D341Med (cell line): ENCODE measurements at regions not wholly inside any gene's neighbourhood (a gene's known extent, or its start where the extent isn't known, plus 50 kb on each side); places are given as distances from the start of the nearest gene placed in this dataset.
"Not testable (repeated sequence)": the region's sequence is repeated elsewhere in the genome, so short reads cannot be mapped to it uniquely, and the experiment has no call there.

Experiments
- DNase-seq: peaks from one replicate; pipeline ENCODE4 v3.0.0; 2012; ENCODE audit warnings: low spot score

DNA sequence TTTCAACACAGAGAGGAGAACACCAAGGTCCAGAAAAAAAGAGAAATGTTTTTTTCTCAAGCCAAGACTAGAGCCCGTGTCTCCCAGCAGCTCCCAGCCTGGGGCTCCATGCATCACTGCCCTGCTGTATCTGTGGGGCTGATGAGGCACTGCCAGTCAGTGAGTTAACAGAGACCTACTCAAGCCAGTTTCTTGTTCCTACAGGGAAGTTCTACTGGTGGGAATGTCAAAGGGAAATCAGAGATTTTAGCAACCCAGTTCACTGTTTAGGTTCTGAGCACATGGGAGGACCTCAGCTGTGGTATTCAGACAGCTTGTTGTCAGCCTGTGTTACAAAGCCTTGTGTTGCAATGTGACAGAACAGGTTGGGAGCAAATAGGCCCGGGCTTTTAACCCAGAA is 234.3 kb downstream of the TLE3 start:
- DNase-seq, result no peak

DNA sequence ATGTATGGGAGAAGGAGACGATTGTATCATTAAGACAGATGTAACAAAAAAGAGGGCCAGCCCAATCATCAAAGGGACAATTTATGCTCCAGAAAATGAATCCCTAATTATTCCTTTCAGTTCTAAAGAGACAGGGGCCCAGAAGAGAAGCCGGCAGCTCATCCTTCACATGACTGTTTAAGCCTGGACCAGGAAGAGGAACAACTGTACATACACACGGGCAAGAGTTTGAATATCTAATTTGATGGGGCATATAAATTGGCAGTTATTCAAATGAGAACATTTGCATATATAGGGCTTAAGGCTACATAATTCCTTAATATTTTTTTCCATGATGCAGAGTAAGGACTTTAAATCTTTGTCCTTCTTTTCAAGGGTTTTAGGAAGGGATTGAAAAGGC is 232.3 kb downstream of the TLE3 start:
- DNase-seq, result no peak

DNA sequence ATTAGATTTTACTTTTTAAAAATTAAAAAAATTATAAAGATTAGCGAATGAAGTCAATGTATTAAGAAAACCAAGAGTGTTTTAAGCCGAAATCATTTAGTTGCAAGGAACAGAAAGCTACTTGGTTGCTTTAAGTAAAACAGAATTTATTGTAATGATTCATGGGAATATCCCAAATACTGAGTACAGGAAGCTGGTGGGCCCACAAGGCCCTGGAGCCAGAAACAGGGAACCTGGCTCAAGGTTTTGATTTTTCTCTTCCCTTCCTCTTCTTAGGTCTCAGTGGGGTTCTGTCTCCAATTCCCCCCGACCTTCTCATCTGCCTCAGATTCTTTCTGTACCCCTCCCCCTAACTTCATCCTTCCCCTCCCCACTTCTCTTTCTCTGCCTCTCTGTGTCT is 229.0 kb downstream of the TLE3 start:
- no peak for DNase-seq

DNA sequence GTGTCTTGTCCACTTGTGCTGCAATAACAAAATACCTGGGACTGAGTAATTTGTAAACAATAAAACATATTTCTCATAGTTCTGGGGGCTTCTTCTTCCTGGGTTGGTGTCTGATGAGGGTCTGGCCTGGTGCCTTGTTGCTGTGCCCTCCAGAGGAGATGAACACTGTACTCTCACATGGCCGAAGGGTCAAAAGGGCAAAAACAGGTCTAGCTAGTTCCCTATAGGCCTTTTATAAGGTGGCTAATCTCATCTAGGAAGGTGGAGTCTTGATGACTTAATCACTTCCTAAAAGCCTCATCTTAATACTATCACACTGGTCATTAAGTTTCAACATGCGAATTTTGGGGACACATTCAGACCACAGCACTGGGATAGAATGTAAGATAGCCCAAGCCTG is 228.4 kb downstream of the TLE3 start:
- DNase-seq, result no peak

DNA sequence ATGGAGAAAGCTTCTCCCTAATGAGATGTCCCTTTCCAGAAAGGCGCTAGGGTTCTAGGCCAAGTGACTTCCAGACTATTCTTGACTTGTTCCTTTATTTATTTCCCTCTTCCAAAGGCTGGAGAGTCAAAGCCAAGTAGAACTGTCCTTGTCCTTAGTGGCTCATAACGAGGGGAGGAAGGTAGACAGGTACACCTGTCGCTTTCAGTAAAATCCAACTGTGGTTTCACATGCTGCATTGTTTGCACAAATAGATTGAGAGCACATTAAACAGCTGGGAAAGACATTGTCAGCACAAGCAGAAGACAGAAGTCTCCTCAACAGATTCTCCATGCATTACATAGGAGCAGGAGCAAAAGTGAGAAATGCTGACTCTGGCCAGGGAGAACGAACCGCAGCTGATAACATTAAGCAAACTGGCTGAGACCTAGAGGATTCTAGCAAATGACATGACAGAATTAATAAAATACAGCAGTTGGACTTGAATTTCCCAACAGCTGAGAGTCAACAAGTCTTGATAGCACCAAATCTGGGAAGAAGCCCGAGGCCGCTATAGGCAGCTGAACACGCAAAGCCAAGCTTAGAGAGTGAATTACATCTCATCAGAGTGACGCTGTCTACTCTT is 227.7 kb downstream of the TLE3 start:
- DNase-seq, result no peak

DNA sequence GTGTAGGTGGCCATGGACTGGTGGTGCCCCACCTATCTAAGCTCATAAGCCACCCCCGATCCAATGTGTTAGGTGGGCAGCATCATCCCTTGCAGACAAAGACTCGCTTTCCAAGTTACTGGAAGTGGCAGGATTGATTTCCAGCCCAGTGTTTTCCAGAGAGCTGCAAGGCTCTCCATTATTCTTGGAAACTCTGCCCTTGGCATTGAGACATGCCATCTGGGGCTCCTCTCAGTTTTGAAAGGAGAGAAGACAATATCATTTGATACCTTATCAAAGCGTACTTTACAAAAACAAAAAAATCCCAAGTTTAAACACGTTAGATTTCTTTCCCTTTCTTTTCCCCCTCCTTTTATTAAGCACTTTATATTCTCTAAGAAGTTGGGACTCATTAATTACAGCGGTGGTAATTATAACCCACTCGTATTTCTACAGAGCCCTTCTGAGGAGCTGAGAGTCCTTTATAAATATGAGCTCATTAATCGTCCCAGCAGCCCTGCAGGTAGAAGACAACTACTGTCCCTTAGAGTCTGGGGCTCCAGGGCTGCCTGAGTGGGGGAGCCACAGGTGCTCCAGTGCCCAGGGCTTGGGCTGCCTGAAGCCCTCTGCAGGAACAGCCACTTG is 226.1 kb downstream of the TLE3 start:
- DNase-seq, result no peak

DNA sequence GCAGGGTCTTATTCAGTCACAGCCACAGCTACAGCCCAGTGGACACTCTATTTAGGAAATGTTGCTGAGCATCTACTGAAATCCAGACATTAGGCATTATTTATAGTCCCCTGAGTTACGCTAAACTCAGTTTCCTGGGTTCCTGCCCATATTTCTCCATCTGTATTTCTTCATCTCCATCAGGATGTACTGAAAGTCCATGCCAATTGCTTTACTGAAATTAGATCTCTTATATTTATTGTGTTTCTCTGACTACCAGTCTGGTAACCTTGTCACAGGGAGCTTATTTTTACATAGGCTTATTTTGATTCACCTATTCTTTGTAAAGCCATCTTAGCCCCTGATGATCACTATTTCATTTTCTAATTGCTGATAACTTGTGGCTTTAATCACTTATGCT is 223.9 kb downstream of the TLE3 start:
- no peak for DNase-seq

DNA sequence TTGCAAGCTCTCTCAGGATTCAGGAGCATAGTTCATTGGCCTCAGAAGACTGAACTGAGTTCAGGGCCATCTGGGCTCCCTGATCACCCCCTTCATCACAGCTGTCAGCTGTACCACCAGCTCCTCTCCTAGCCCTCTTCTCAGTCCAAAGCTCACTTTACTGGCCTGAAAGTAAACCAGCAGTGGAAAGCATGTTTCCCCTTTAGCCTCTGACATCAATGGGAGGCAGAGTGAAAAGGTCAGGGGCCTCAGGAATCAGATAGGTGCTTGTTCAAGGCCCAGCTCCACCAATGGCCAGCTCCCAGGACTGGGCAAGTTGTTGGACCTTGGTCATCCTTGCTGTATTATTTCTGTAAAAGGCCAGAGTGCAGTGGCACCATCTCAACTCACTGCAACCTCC is 223.4 kb downstream of the TLE3 start:
- DNase-seq, result no peak

DNA sequence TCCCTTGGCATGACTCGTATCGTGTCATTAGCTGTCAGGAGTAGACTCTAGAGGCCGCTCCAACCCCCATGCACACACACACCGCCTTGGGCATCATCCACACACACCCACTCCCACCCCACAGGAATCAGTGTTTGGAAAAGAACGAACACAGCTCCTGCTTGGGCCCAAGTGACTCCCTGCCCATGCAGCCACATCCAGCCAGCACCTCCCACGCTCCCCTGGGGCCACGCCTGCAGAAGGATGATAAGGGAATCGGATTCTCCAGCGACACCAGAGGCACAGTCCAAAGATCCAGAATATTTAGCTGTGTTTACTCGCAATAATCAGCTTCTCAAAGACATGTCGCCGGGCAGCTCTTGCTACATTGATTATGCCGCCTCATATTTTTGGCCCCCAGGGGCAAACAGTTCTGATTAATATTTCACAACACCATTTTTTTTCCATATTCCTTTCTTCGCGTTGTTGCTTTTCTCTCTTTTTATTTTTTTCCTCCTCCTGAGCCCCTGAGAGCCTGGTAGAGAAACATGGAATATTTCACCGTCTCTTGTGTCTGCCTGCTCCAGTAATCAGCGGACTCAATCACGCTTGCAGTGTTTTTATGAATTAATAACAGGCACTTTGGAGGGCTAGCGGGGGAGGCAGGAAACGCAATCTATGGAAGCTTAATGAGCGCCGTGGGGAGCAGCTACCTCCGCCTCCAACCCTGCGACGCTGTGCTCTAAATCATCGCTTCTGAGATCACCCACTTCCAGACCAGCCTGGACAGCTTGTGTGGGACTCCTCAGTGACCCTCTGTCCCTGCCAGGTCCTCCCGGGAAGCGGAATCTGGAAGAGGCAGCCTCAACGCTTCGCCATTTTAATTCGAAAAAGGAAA is 221.4 kb downstream of the TLE3 start:
- no peak for DNase-seq

DNA sequence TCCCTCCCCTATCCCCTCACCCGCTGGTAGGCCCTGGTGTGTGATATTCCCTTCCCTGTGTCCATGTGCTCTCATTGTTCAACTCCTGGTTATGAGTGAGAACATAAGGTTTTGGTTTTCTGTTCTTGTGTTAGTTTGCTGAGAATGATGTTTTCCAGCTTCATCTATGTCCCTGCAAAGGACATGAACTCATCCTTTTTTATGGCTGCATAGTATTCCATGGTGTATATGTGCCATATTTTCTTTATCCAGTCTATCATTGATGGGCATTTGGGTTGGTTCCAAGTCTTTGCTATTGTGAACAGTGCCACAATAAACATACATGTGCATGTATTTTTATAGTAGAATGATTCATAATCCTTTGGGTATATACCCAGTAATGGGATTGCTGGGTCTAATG is 217.8 kb downstream of the TLE3 start:
- not testable (repeated sequence) for DNase-seq

DNA sequence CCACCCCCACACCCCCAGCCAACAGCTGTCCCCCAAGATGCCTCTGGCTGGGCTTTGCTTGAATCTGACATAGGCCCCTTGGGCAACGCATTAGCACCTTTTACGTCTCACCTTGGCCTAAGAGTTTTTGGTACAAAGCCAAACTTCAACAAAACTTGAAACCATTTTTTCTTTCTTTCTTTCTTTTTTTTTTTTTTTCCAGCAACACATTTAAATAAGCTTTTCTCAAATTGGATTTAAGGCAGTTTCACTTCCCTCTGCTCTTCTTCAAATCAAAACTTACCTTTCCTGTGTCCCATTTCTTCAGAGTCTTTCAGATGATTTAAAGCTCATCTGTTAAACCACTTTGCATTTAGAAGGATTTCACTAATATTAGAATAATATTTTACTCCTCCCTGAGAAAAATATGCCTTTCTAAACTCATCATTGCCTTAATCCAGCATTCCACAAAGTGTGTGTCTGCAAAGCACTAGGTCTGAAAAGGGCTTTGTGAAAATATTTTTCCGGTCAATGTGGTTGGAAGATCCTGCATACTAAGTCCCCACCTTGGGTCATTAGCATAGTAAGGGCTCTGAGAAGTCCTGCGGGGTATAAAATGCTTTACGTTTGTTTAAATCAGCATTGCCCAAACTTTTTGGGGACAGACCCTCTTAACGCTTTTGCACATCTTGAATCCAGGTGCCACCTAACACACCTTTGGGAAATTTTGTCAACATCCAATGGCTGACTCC is 217.0 kb downstream of the TLE3 start:
- DNase-seq, result no peak

DNA sequence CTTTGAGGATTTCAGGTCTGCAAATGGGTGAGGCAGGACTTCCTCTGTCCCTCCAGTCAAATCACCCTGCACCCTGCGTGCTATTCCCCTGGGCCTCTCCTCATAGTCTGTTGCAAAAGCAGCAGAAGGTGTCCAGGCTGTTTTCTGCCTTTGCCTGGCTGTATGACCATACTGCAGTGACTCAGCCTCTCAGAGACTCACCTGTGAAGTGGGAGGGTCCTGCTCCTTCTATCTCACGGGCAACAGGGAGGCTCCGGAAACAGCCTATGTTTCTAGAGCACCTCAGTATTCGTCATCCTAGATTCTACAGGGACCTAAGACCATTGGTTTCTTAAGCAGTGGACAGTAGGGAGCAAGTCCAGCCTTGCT is 216.4 kb downstream of the TLE3 start:
- no peak for DNase-seq

DNA sequence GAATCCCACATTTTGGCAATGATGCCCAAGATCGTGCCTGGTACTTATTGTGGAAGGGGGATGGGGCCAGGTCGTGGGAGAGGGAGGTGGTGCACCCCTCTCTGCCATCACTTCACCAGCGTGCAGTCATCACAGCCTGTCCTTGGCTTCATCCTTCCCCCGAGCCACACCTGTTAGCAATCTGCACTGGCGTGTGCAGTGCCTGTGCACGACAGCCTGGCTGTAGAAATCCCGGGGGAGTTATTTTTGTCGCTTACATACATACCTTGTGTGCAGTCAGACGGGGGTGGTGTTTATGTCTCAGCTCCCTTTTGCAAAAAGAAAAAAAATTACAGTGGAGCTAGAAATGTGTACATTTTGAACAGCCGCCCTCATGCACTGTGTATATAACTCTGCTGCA is 216.0 kb downstream of the TLE3 start:
- peak; percentile 46 for DNase-seq

DNA sequence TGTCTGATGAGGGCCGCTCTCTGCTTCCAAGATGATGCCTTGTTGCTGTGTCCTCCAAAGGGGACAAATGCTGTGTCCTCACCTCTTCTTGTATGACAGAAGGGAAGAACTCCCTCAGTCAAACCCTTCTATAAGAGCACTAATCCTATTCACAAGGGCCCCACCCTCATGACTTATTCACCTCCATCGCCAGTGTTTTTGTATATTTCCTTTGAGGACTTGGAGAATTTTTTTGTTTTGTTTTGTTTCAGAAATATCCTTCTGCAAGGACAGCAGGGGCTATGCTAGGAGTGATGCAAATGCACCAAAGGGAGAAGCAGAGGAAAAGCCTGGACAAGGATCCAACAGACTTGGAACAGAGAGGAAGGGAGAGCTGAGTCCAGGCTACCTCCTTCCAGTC is 214.4 kb downstream of the TLE3 start:
- no peak for DNase-seq

DNA sequence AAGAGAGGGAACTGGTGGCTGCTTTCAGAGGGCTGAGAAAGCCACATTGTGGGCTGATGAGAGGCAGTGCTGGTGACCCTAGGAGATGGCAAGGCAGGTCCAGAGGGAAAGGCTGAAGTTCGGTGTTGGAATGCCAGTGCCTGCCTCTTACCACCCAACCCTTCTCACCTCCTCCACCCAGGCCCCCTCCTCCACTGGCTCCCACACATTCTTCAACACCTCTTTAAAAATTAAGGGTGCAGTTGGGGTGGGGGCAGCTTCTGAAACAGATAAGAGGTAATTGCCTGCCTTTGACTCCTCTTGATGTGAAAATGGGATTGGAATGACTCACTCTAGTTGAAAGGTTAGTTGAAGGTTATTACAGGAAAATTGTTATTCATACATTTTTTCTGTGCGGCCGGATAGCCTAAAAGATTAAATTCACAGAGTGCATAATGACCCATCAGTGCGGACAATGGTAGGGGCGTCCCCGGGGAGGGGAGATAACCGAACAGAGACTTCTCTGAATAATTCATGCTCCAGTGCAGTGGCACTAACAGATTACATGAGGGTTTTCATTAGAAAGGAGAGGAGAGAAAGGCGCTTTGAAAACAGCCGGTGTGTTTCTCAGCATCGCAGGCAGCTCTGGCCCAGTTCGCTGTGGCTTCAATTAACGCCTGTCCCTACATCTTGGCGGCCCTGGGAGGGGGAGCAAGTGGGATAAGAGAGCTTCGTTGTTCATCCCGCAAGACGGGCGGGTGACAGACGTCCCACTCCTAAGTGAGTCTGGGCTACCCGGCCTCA is 212.4 kb downstream of the TLE3 start:
- DNase-seq, result no peak

DNA sequence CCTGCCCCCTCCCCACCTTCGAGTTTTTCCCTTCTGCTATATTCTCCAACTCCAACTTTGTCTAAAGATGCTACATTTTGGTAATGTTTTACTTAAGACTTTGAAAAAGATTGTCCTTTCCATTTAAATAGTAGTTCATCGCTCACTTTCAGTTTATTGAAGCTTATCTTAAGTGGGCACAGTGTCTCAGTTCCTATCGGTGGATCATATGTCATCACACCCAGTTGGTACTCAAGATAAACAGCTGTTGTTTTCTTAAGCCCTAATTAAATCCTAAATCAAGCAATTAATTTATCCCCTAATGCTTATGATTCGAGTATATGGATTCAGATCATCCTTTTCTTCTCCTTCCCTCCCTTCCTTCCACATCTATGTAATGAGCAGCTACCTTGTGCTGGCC is 210.7 kb downstream of the TLE3 start:
- no peak for DNase-seq

DNA sequence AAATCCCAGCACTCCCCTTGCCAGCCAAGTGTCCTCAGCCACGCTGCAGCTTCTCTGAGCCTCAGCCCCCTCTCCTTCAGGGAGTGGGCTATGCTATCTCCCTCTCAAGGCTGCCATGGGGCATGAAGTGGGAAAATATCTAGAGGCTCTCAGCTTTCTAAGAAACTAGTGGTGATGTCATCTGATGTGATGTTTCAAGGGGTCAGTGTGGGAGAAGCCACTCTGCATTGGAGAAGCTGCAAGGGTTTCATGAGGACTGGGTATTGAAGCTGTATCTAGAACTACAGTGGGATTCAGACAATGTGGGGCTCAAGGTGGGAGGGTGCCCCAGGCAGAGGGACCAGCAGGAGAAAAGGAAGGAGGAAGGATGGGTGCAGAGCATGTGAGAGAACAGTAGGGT is 210.2 kb downstream of the TLE3 start:
- DNase-seq, result no peak

DNA sequence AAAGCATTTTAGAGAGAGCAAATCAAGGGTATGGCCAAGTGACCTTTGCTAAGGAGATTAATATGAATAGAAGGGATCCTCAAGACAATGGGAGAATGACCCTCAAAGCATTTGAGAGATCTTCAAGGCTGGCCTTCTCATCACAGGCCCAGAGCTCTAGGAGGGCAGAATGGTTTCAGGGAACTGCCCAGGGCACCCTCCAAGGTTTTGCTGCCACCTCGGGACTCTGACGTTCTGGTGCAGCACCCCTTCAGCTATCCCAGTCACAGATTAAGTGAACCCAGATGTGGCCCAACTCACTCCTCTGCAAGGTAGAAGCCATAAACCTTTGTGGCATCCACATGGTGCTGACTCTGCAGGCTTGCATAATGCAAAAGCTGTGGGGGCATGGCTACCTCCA is 209.3 kb downstream of the TLE3 start:
- no peak for DNase-seq

DNA sequence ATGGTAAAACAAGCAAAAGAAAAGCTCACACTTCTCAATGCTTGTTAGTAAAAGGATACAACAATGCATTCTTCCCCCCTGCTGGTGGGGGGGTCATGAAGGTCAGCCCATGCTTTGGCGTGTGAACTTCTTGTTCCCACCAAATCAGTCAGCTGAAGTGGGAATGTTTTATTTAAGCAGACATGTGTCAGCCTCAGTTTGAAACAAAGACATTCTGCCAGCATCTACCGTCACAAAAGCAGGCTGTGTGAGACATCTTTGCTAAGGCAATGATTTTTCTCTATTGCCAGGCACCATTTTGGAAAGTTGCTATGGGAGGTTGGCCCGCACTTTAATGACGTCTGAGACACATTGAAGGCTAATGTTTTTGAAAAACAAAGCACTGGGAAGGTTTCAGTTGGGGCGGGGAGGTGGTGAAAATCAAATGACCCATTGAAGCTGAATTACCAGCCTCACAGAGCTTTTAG is 206.6 kb downstream of the TLE3 start:
- DNase-seq, result no peak

DNA sequence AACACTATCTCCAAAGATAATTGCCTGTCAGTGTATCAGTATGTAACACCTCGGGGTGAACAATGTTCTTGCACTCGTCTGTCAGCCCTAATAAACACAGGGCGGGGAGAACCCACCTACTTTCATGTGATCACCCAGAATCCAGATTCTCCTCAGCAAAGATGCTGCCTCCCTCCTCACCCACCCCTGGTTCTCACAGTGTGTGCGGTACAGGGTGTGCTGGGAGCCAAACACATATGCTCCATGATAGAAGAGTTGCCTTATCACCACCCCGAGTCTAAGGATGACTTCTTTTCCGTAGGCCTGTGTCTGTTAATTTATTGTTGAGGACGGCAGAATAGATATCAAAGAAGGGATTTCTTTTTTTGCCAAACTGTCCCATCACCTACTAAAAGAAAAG is 206.1 kb downstream of the TLE3 start:
- DNase-seq, result no peak

DNA sequence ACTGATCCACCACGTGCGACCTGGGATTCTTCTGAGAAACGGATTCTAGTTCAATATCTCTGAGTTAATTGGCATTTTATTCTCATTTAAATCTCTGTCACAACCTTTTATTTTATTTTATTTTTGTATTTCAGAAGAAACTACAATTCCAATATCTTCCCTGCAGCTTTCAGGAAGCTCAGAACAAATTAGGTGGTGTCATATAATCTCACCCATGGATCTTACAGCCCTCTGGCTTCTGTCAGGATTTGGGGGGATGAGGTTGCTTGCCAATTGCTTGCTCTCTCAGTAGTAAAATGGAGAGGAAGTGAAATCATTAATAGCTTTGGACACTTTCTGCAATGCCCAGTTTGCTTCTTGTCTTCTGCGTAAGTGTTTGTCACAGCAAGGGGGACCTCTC is 205.4 kb downstream of the TLE3 start:
- DNase-seq, result no peak

DNA sequence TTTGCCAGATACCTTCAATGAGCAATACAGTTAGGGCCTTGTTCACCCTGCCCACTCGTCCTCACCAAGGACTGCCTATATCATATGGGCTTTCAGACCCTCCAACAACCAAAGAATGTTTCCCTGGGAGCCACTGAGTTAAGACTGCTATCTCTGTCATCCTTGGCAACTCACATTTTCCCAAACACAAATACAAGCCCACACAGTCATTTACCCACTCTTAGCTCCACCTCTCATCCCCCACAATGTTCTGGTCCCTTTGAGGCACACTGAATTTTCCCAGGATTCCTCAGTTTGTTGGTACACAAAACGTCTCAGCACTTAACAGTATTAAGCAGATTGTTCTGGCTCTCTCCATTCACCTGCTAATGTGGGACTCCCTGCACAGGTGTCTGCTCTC is 204.6 kb downstream of the TLE3 start:
- no peak for DNase-seq
